Astrocyte (in vitro differentiated cells and primary cell): ENCODE measurements at regions not wholly inside any gene's neighbourhood (a gene's known extent, or its start where the extent isn't known, plus 50 kb on each side); places are given as distances from the start of the nearest gene placed in this dataset.
A peak's percentile ranks its signal among the peaks of the same experiment; 100 is the strongest.

Experiments
- DNase-seq: peaks from one replicate; pipeline ENCODE4 v3.0.0-alpha.2; 2010; ENCODE audit warnings: low read depth
- FAIRE-seq: peaks from 2 replicates; lab custom pipeline; 2011; peaks lifted over from hg19 to GRCh38; lab: Jason Lieb, UNC
- H2AFZ ChIP-seq: 2 replicates; pipeline ENCODE4 v1.6.0; 2012; ENCODE audit warnings: low read depth, low read length, inconsistent platforms
- H3K27ac ChIP-seq: 2 replicates; pipeline ENCODE4 v1.5.1; 2011; ENCODE audit warnings: low read depth, low read length, inconsistent platforms
- H3K27me3 ChIP-seq: 2 replicates; pipeline ENCODE4 v1.6.0; 2011; ENCODE audit warnings: low read length, inconsistent platforms; ENCODE audit not compliant: insufficient read depth
- H3K36me3 ChIP-seq: 2 replicates; pipeline ENCODE4 v1.5.1; 2011; ENCODE audit warnings: low read length, inconsistent platforms; ENCODE audit not compliant: insufficient read depth
- H3K4me1 ChIP-seq: 2 replicates; pipeline ENCODE4 v1.5.1; 2011; ENCODE audit warnings: low read length, inconsistent platforms; ENCODE audit not compliant: insufficient read depth
- H3K4me2 ChIP-seq: 2 replicates; pipeline ENCODE4 v1.6.0; 2012; ENCODE audit warnings: low read length, inconsistent platforms
- H3K4me3 ChIP-seq: 2 replicates; pipeline ENCODE4 v1.5.1; 2011; ENCODE audit warnings: low read depth, mild to moderate bottlenecking, low read length, inconsistent platforms; ENCODE audit not compliant: insufficient read depth
- H3K79me2 ChIP-seq: 2 replicates; pipeline ENCODE4 v1.6.0; 2012; ENCODE audit warnings: mild to moderate bottlenecking, low read length, inconsistent platforms; ENCODE audit not compliant: insufficient read depth
- H3K9ac ChIP-seq: 2 replicates; pipeline ENCODE4 v1.6.0; 2012; ENCODE audit warnings: mild to moderate bottlenecking, low read length, inconsistent platforms
- H3K9me3 ChIP-seq: 2 replicates; pipeline ENCODE4 v1.5.1; 2012; ENCODE audit warnings: low read depth, mild to moderate bottlenecking, low read length, inconsistent platforms; ENCODE audit not compliant: insufficient read depth
- H4K20me1 ChIP-seq: 2 replicates; pipeline ENCODE4 v1.6.0; 2012; ENCODE audit warnings: low read length, inconsistent platforms; ENCODE audit not compliant: insufficient read depth
- H3K27ac Mint-ChIP-seq: one replicate; pipeline ENCODE4 v1.8.0; 2021; ENCODE audit warnings: mild to moderate bottlenecking, mixed read lengths; ENCODE audit not compliant: unreplicated experiment
- H3K27me3 Mint-ChIP-seq: one replicate; pipeline ENCODE4 v1.8.0; 2021; ENCODE audit warnings: low read depth, mixed read lengths; ENCODE audit not compliant: unreplicated experiment
- H3K36me3 Mint-ChIP-seq: one replicate; pipeline ENCODE4 v1.8.0; 2021; ENCODE audit warnings: low read depth, mixed read lengths; ENCODE audit not compliant: unreplicated experiment
- H3K4me1 Mint-ChIP-seq: one replicate; pipeline ENCODE4 v1.8.0; 2021; ENCODE audit warnings: low read depth, mixed read lengths; ENCODE audit not compliant: unreplicated experiment
- H3K4me3 Mint-ChIP-seq: one replicate; pipeline ENCODE4 v1.8.0; 2021; ENCODE audit warnings: mild to moderate bottlenecking, moderate library complexity, mixed read lengths; ENCODE audit not compliant: unreplicated experiment
- H3K9me3 Mint-ChIP-seq: one replicate; pipeline ENCODE4 v1.8.0; 2021; ENCODE audit warnings: mild to moderate bottlenecking, mixed read lengths; ENCODE audit not compliant: unreplicated experiment
- CTCF ChIP-seq: IDR thresholded peaks from 2 replicates; pipeline ENCODE4 v1.5.1; 2011; ENCODE audit warnings: low read depth, mild to moderate bottlenecking, inconsistent platforms, low read length, moderate library complexity; ENCODE audit not compliant: insufficient read depth
- EZH2 ChIP-seq: IDR thresholded peaks from 2 replicates; pipeline ENCODE4 v1.6.1; 2012; ENCODE audit warnings: mild to moderate bottlenecking, low read length, inconsistent platforms; ENCODE audit not compliant: insufficient read depth

GRCh38 chr14:85310491-85311272, 219.3 kb upstream of the FLRT2 start:
- H3K9ac ChIP-seq = no peak overlapping the region
- no peak for TF ChIP-seq CTCF
- no peak overlapping the region for H3K27ac Mint-ChIP-seq
- DNase-seq (no peak), FAIRE-seq (no peak)
- H3K4me2 ChIP-seq = no peak overlapping the region
- no peaks in the 10 kb centered on the region for H4K20me1 ChIP-seq
- no peaks in the 10 kb centered on the region for H3K36me3 Mint-ChIP-seq
- H3K4me3 Mint-ChIP-seq = no peak overlapping the region
- no peak overlapping the region for H3K4me3 ChIP-seq
- H3K4me1 Mint-ChIP-seq = peaks cover 12% of the 10 kb centered on the region
- no peak overlapping the region for H2AFZ ChIP-seq
- no peaks in the 10 kb centered on the region for H3K9me3 ChIP-seq
- H3K9me3 Mint-ChIP-seq = no peaks in the 10 kb centered on the region
- no peak overlapping the region for H3K27ac ChIP-seq
- no peaks in the 10 kb centered on the region for H3K27me3 Mint-ChIP-seq
- no peaks in the 10 kb centered on the region for H3K79me2 ChIP-seq
- peaks cover 5% of the 10 kb centered on the region for H3K4me1 ChIP-seq
- H3K27me3 ChIP-seq = no peaks in the 10 kb centered on the region
- no peaks in the 10 kb centered on the region for H3K36me3 ChIP-seq

GRCh38 chr14:85313560-85314207, 216.3 kb upstream of the FLRT2 start:
- Mint-ChIP-seq H3K36me3 (no peaks in the 10 kb centered on the region), H3K9me3 (no peaks in the 10 kb centered on the region), H3K27ac (no peak overlapping the region), H3K4me3 (no peak overlapping the region), H3K4me1 (peaks cover 33% of the 10 kb centered on the region), H3K27me3 (no peaks in the 10 kb centered on the region)
- Histone ChIP-seq H3K27me3 (no peaks in the 10 kb centered on the region), H3K4me1 (peaks cover 5% of the 10 kb centered on the region), H3K36me3 (no peaks in the 10 kb centered on the region), H3K9me3 (no peaks in the 10 kb centered on the region), H3K79me2 (no peaks in the 10 kb centered on the region), H3K9ac (no peak overlapping the region), H4K20me1 (no peaks in the 10 kb centered on the region), H3K27ac (no peak overlapping the region), H3K4me3 (no peak overlapping the region), H3K4me2 (no peak overlapping the region), H2AFZ (no peak overlapping the region)
- TF ChIP-seq EZH2 = no peak
- no peak for TF ChIP-seq CTCF
- peak; percentile 77 for DNase-seq
- no peak for FAIRE-seq

DNA sequence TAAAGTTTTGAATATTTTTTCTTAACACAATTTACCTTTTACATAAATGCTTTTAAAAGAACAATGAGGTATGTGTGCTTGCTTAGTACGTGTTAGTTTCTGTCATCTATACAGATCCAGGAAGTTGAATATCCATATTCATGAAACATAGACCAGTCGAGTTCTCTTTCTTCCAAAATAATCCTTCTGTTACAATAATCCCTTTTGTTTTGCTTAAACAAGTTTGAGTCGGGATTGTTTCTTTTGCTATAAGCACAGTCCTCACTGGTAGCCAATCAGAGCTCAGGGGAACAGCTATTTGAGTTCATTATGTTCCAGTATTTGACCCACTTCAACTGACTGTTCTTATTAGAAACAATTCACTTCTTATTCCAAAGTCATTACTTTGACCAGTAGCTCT, 214.7 kb upstream of the FLRT2 start:
- no peaks in the 10 kb centered on the region for H3K36me3 Mint-ChIP-seq
- DNase-seq (no peak), FAIRE-seq (peak; percentile 62)
- H3K9me3 Mint-ChIP-seq = no peaks in the 10 kb centered on the region
- H3K27me3 Mint-ChIP-seq = no peaks in the 10 kb centered on the region
- Histone ChIP-seq H3K9ac (no peak overlapping the region), H3K27ac (no peak overlapping the region), H3K36me3 (no peaks in the 10 kb centered on the region), H3K79me2 (no peaks in the 10 kb centered on the region), H3K4me3 (no peak overlapping the region), H2AFZ (no peak overlapping the region), H4K20me1 (no peaks in the 10 kb centered on the region), H3K27me3 (no peaks in the 10 kb centered on the region), H3K9me3 (no peaks in the 10 kb centered on the region), H3K4me1 (peaks cover 5% of the 10 kb centered on the region), H3K4me2 (no peak overlapping the region)
- peaks cover 33% of the 10 kb centered on the region for H3K4me1 Mint-ChIP-seq
- TF ChIP-seq EZH2 (no peak), CTCF (no peak)
- H3K4me3 Mint-ChIP-seq = no peak overlapping the region
- H3K27ac Mint-ChIP-seq = no peak overlapping the region
